ENCODE measurements at regions not wholly inside any gene's neighbourhood (a gene's known extent, or its start where the extent isn't known, plus 50 kb on each side); places are given as distances from the start of the nearest gene placed in this dataset.

DNA sequence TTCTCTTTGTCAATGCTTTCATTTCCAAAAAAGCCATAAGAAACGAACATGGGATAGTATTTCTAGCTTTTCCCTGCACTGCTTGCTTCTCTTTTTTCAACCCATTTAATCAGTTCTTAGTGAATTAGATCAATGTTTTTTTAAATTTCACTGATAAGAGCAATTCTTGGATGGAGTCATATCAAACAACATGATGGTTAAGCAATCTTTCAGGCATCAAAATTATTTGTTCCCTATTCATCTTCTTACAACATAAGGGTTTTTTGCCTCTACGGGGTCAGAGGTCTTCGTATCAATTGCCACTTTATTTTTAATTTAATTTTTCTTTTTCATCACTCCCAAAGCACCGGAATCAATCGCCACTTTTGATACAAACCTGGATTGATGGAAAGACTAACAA is 103.8 kb upstream of the RESF1 start:
- TF ChIP-seq, protein P1, sequence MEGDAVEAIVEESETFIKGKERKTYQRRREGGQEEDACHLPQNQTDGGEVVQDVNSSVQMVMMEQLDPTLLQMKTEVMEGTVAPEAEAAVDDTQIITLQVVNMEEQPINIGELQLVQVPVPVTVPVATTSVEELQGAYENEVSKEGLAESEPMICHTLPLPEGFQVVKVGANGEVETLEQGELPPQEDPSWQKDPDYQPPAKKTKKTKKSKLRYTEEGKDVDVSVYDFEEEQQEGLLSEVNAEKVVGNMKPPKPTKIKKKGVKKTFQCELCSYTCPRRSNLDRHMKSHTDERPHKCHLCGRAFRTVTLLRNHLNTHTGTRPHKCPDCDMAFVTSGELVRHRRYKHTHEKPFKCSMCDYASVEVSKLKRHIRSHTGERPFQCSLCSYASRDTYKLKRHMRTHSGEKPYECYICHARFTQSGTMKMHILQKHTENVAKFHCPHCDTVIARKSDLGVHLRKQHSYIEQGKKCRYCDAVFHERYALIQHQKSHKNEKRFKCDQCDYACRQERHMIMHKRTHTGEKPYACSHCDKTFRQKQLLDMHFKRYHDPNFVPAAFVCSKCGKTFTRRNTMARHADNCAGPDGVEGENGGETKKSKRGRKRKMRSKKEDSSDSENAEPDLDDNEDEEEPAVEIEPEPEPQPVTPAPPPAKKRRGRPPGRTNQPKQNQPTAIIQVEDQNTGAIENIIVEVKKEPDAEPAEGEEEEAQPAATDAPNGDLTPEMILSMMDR (IDR thresholded peaks at IDR 0.05), result no peak
- no peak for TF ChIP-seq POLR2A (IDR thresholded peaks at IDR 0.05)
